PC-3 (cell line): ENCODE measurements at regions not wholly inside any gene's neighbourhood (a gene's known extent, or its start where the extent isn't known, plus 50 kb on each side); places are given as distances from the start of the nearest gene placed in this dataset.
"Not testable (repeated sequence)": the region's sequence is repeated elsewhere in the genome, so short reads cannot be mapped to it uniquely, and the experiment has no call there.

Experiments used
- CTCF ChIP-seq: fragments of 300-600 bp; sonication (generic); conservative IDR thresholded peaks from 2 replicates; pipeline ENCODE4 v1.5.1; 2017; ENCODE audit warnings: antibody characterized with exemption, low read depth, mild to moderate bottlenecking, low read length
- EZH2 ChIP-seq: fragments of 300-600 bp; sonication (generic); IDR thresholded peaks from one replicate; pipeline ENCODE4 v1.6.1; 2017; ENCODE audit warnings: antibody characterized with exemption, mild to moderate bottlenecking, low read length; ENCODE audit not compliant: unreplicated experiment
- EZH2phosphoT487 ChIP-seq: fragments of 300-600 bp; sonication (generic); IDR thresholded peaks from 2 replicates; pipeline ENCODE4 v1.6.1; 2018; ENCODE audit warnings: mild to moderate bottlenecking, antibody characterized with exemption, low read length, borderline replicate concordance

GRCh38 chr6:26730019-26730766 lies 70.6 kb upstream of the ZNF322 start:
- not testable (repeated sequence) for TF ChIP-seq CTCF, EZH2phosphoT487, EZH2
